IgD-negative memory B cell (primary cell): ENCODE measurements at regions not wholly inside any gene's neighbourhood (a gene's known extent, or its start where the extent isn't known, plus 50 kb on each side); places are given as distances from the start of the nearest gene placed in this dataset.
"Not testable (repeated sequence)": the region's sequence is repeated elsewhere in the genome, so short reads cannot be mapped to it uniquely, and the experiment has no call there.

Experiments used
- H3K27ac Mint-ChIP-seq, 3 donors: one replicate each; pipeline ENCODE4 v1.8.0; 2020 to 2022; ENCODE audit warnings: mild to moderate bottlenecking in 3 of 3, mixed read lengths in 3 of 3, moderate library complexity in 1 of 3
- H3K27me3 Mint-ChIP-seq: one replicate; pipeline ENCODE4 v1.8.0; 2021; ENCODE audit warnings: mixed read lengths
- H3K36me3 Mint-ChIP-seq: one replicate; pipeline ENCODE4 v1.8.0; 2020; ENCODE audit warnings: mild to moderate bottlenecking, mixed read lengths
- H3K4me1 Mint-ChIP-seq, 3 donors: one replicate each; pipeline ENCODE4 v1.8.0; 2020 to 2022; ENCODE audit warnings: mixed read lengths in 3 of 3, mild to moderate bottlenecking in 1 of 3
- H3K4me3 Mint-ChIP-seq, 4 donors: one replicate each; pipeline ENCODE4 v1.8.0; 2020 to 2022; ENCODE audit warnings: mild to moderate bottlenecking in 4 of 4, mixed read lengths in 4 of 4, moderate library complexity in 3 of 4
- H3K9me3 Mint-ChIP-seq, 3 donors: one replicate each; pipeline ENCODE4 v1.8.0; 2020 to 2021; ENCODE audit warnings: mixed read lengths in 3 of 3, mild to moderate bottlenecking in 1 of 3

DNA sequence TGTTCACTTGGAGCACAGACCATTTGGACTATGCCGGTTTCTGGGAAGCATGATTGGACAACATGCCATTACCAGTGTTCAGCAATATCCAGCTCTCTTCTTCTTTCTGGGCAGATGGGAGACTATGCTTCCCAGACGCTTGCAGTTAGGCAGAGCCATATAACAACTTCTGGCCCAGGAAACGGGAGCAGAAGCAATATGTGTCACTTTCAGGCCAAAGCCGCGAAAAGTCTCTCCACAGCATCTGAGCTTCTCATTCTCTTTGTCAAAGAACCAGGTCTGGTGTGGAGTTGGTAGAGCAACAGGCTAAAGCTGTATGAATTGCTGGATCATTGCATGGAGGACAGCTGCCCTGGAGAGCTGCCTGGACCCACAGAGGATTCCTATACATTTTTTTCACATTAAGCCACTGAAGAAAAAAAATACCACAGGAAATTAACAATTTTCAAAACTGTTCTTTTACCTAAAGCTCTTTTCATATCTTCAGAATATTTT is 131.4 kb upstream of the FRG1 start:
- peaks cover 2% of the 10 kb centered on the region for H3K36me3 Mint-ChIP-seq
- H3K4me3 Mint-ChIP-seq = no peak overlapping the region
- no peaks in the 10 kb centered on the region for H3K4me1 Mint-ChIP-seq
- H3K9me3 Mint-ChIP-seq = peaks cover 4 to 13% (median 8%) of the 10 kb centered on the region in 3 donors
- H3K27ac Mint-ChIP-seq = no peak overlapping the region
- H3K27me3 Mint-ChIP-seq = peaks cover 9% of the 10 kb centered on the region

DNA sequence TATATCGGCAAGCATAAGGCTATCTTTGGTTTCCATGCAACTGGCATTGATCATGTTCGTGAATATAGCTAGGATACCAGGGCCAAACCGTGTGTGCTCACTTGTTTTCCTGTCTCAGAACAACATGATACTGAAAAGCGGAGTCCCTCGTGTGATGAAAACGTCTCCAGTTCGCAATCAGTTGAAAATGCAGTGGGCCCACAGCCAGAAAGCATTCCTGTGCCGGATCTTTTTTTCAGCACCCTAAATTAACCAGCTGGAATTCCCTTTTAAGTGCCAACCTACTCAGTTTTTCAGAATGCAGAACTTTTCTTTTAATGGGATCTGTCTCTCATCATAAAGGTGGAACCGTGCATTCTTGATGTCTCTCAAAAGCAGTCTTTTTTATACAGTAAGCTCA is 130.8 kb upstream of the FRG1 start:
- Mint-ChIP-seq H3K4me3 (no peak overlapping the region), H3K27me3 (peaks cover 9% of the 10 kb centered on the region), H3K9me3 (peaks cover 4 to 13% (median 8%) of the 10 kb centered on the region in 3 donors), H3K36me3 (peaks cover 2% of the 10 kb centered on the region), H3K4me1 (no peaks in the 10 kb centered on the region), H3K27ac (no peak overlapping the region)

DNA sequence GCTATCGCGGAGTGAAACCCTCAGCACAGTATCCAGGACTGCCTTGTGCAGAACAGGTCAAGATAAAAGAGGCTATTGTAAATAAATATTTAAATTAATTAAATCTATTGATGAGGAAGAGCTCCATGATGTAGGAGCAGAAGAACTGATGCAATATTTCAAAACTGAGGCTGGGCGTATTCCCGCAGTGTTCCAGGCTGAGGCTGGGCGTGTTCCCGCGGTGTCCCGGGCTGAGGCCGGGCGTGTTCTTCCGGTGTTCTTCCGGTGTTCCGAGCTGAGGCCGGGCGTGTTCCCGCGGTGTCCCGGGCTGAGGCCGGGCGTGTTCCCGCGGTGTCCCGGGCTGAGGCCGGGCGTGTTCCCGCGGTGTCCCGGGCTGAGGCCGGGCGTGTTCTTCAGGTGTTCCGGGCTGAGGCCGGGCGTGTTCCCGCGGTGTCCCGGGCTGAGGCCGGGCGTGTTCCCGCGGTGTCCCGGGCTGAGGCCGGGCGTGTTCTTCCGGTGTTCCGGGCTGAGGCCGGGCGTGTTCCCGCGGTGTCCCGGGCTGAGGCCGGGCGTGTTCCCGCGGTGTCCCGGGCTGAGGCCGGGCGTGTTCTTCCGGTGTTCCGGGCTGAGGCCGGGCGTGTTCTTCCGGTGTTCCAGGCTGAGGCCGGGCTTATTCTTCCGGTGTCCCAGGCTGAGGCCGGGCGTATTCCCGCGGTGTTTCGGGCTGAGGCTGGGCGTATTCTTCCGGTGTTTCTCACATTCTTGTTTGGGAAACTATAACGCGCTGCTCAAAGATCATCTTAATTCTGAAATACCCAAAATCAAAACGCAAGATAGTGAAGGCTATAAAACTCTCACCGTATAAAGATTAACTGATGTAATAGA is 130.1 kb upstream of the FRG1 start:
- H3K4me3 Mint-ChIP-seq, H3K9me3 Mint-ChIP-seq, H3K4me1 Mint-ChIP-seq, H3K27ac Mint-ChIP-seq, H3K36me3 Mint-ChIP-seq, H3K27me3 Mint-ChIP-seq: not testable (repeated sequence)

DNA sequence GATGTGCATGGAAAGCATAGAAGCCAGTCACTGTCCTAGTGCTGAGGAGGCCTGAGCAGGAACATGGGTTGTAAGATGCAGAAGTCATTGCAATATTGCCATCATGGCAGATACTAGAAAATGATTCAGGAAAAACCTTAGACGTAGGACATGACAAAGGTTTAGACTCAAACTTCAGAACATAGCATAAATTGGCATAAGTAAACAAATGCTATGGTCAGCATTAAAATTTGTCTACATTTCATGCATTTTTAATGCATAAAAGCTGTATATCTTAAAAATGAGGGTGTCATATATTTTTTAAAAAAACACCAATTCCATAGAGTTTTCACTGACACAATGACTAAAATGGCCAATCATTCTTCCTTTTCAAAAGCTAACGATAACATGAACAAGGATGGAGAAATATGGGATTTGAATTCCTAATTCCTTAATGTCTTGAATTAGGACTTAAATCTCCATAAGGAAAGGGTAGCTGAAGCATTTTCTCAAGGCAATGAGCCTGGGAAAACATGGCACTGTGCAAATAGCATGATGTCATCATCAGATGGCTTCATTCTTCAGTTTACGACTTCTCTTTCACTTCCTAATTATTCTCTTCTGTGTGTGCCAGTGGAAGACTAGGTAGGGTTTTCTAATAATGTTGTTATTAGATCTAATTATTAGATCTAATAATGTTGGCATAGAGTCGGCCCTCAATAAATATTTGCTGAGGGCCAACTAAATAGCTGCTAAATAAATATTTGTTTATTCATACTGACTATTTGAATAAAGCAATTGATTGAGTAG is 125.1 kb upstream of the FRG1 start:
- Mint-ChIP-seq H3K4me3 (no peak overlapping the region), H3K4me1 (no peaks in the 10 kb centered on the region), H3K9me3 (peaks cover 0 to 4% (median 2%) of the 10 kb centered on the region in 3 donors), H3K36me3 (peaks cover 2% of the 10 kb centered on the region), H3K27ac (no peak overlapping the region), H3K27me3 (peaks cover 6% of the 10 kb centered on the region)

- H3K27ac Mint-ChIP-seq = peak overlapping the region in 1 of 3 donors; percentile 31
- H3K36me3 Mint-ChIP-seq = peaks cover 3% of the 10 kb centered on the region
- H3K27me3 Mint-ChIP-seq = peaks cover 2% of the 10 kb centered on the region
- H3K4me3 Mint-ChIP-seq = no peak overlapping the region
- H3K9me3 Mint-ChIP-seq = no peaks in the 10 kb centered on the region
- no peaks in the 10 kb centered on the region for H3K4me1 Mint-ChIP-seq
Observed at GRCh38 chr4:189822326-189822725, 118.3 kb upstream of the FRG1 start.

GRCh38 chr4:189823591-189823990 is 117.1 kb upstream of the FRG1 start:
- H3K27me3 Mint-ChIP-seq = peaks cover 2% of the 10 kb centered on the region
- H3K27ac Mint-ChIP-seq = no peak overlapping the region
- H3K36me3 Mint-ChIP-seq = peaks cover 3% of the 10 kb centered on the region
- no peaks in the 10 kb centered on the region for H3K4me1 Mint-ChIP-seq
- no peaks in the 10 kb centered on the region for H3K9me3 Mint-ChIP-seq
- H3K4me3 Mint-ChIP-seq = no peak overlapping the region

- Mint-ChIP-seq H3K4me3 (no peak overlapping the region), H3K27me3 (peaks cover 2% of the 10 kb centered on the region), H3K27ac (no peak overlapping the region), H3K9me3 (no peaks in the 10 kb centered on the region), H3K36me3 (peaks cover 3% of the 10 kb centered on the region), H3K4me1 (no peaks in the 10 kb centered on the region)
Observed at GRCh38 chr4:189825466-189825865, 115.2 kb upstream of the FRG1 start.

DNA sequence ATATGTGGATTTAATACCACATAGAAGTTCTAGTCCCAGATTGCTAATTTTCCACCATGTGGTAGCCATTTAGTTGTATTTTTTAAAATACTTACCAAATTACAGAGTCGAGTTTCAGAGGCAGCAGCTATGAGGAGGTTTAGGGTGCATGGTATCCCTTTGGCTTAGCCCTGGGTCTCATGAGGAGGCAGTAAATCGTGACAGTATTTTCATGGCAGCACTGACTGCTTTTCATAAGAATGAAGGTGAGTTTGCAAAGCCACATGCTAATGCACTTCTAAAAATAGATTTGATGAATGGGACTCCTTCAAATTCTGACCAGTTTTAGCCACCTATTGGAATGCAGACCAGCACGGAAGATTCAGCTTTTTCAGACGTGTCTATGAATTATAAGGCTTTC is 114.0 kb upstream of the FRG1 start:
- Mint-ChIP-seq H3K4me3 (no peak overlapping the region), H3K27me3 (peaks cover 2% of the 10 kb centered on the region), H3K9me3 (no peaks in the 10 kb centered on the region), H3K4me1 (no peaks in the 10 kb centered on the region), H3K36me3 (peaks cover 3% of the 10 kb centered on the region), H3K27ac (no peak overlapping the region)

DNA sequence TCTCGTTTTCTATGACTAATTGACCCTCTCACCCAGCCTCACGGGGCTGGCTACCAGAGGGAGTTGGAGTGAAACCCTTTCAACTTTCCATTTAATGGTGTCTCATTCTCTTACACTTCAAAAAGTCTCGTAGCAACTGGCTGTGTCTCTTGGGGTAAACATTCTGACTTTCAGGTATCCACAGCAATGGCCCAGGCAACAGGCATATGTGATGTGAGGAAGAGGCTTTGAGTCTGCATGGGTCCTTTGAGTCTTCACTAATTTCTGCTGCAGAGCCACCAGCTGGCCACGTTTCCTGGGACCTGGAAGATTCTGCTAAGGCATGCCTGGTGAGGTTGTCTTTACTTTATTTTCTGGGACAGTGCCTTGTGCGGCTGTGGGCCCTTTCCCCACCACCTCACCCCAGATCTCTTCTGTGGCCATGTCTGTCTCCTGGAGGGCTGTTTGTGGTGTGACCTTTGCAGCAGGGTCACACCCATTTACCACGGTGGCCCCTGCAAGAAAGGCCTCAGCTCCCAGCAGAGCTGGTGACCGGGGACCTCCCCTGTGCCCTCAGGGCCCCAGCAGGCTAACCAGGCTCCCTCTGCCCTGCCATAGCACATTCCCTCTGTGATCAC is 112.5 kb upstream of the FRG1 start:
- Mint-ChIP-seq H3K27ac (no peak overlapping the region), H3K9me3 (no peaks in the 10 kb centered on the region), H3K4me3 (no peak overlapping the region), H3K4me1 (no peaks in the 10 kb centered on the region), H3K27me3 (peaks cover 2% of the 10 kb centered on the region), H3K36me3 (peaks cover 3% of the 10 kb centered on the region)

DNA sequence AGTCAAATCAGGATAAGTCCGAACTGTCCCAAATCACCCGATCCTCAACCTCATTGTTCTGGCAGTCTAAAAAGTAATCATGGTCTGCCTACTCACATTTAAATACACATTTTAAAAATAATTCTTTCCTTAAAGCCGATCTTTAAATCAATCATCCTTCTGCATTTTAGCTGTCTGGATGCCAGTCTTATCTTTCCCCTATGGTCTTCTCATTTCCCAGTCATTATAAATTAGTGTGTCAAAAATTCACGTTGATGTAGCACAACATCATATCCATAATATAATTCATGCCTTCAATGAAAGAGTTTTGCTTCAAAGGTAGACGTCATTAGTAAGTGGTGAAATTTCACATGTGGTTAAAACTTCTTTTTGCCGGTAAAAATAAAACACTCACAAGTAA is 108.1 kb upstream of the FRG1 start:
- Mint-ChIP-seq H3K27me3 (no peaks in the 10 kb centered on the region), H3K27ac (no peak overlapping the region), H3K4me3 (no peak overlapping the region), H3K36me3 (no peaks in the 10 kb centered on the region), H3K9me3 (no peaks in the 10 kb centered on the region), H3K4me1 (no peaks in the 10 kb centered on the region)

- Mint-ChIP-seq H3K4me3 (no peak overlapping the region), H3K9me3 (no peaks in the 10 kb centered on the region), H3K27me3 (no peaks in the 10 kb centered on the region), H3K27ac (no peak overlapping the region), H3K4me1 (no peaks in the 10 kb centered on the region), H3K36me3 (no peaks in the 10 kb centered on the region)
Observed at GRCh38 chr4:189834616-189835015, 106.1 kb upstream of the FRG1 start.

- H3K27me3 Mint-ChIP-seq = no peaks in the 10 kb centered on the region
- H3K4me1 Mint-ChIP-seq = no peaks in the 10 kb centered on the region
- no peak overlapping the region for H3K27ac Mint-ChIP-seq
- H3K4me3 Mint-ChIP-seq = no peak overlapping the region
- H3K36me3 Mint-ChIP-seq = no peaks in the 10 kb centered on the region
- H3K9me3 Mint-ChIP-seq = no peaks in the 10 kb centered on the region
Observed at GRCh38 chr4:189835505-189835904, 105.2 kb upstream of the FRG1 start.

- Mint-ChIP-seq H3K27me3 (no peaks in the 10 kb centered on the region), H3K9me3 (no peaks in the 10 kb centered on the region), H3K4me3 (no peak overlapping the region), H3K4me1 (no peaks in the 10 kb centered on the region), H3K27ac (no peak overlapping the region), H3K36me3 (no peaks in the 10 kb centered on the region)
Observed at GRCh38 chr4:189837471-189837870, 103.2 kb upstream of the FRG1 start.

GRCh38 chr4:189838821-189839497 is 101.7 kb upstream of the FRG1 start:
- Mint-ChIP-seq H3K27me3 (no peaks in the 10 kb centered on the region), H3K9me3 (no peaks in the 10 kb centered on the region), H3K27ac (no peak overlapping the region), H3K4me3 (no peak overlapping the region), H3K4me1 (no peaks in the 10 kb centered on the region), H3K36me3 (no peaks in the 10 kb centered on the region)

- H3K4me3 Mint-ChIP-seq = no peak overlapping the region
- H3K4me1 Mint-ChIP-seq = no peaks in the 10 kb centered on the region
- no peak overlapping the region for H3K27ac Mint-ChIP-seq
- H3K27me3 Mint-ChIP-seq = no peaks in the 10 kb centered on the region
- H3K9me3 Mint-ChIP-seq = no peaks in the 10 kb centered on the region
- H3K36me3 Mint-ChIP-seq = no peaks in the 10 kb centered on the region
Observed at GRCh38 chr4:189840356-189840755, 100.3 kb upstream of the FRG1 start.
